ENCODE measurements at regions not wholly inside any gene's neighbourhood (a gene's known extent, or its start where the extent isn't known, plus 50 kb on each side); places are given as distances from the start of the nearest gene placed in this dataset.

DNA sequence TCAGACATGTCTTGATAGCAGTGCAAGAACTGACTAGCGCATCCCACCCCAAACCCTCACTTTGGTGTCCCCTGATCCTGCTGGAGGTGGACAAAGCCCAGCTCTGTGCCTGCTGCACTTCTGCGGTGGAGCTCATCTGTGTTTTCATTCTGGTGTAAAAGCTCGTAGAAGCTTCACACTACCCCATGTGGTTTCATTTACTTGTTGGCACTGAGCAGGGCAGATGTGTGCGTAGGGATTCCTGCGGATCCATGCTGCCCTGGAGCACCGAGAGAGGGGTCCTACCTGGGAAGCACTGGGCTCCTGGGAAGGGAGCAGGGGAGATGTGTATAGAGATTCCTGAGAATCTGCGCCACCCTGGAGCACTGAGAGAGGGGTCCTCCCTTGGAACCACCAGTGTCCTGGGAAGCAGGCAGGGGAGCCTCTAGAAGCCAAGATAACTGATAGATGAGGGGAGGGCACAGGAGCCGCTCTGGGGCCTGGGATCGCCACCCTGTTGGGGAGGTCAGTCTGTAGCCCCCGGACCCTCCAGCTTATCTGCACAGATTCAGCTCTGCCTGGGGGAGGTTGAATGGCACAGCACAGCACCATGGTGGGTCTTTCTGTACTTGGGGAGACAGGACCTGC lies 106.9 kb upstream of the OTOS start:
- Histone ChIP-seq H3K4me3 (no peak overlapping the region), H3K36me3 (no peaks in the 10 kb centered on the region), H3K27me3 (no peaks in the 10 kb centered on the region), H3K4me1 (peaks cover 12 to 21% of the 10 kb centered on the region in 2 donors), H3K9me3 (no peaks in the 10 kb centered on the region), H3K27ac (no peak overlapping the region)
- TF ChIP-seq, protein P1, sequence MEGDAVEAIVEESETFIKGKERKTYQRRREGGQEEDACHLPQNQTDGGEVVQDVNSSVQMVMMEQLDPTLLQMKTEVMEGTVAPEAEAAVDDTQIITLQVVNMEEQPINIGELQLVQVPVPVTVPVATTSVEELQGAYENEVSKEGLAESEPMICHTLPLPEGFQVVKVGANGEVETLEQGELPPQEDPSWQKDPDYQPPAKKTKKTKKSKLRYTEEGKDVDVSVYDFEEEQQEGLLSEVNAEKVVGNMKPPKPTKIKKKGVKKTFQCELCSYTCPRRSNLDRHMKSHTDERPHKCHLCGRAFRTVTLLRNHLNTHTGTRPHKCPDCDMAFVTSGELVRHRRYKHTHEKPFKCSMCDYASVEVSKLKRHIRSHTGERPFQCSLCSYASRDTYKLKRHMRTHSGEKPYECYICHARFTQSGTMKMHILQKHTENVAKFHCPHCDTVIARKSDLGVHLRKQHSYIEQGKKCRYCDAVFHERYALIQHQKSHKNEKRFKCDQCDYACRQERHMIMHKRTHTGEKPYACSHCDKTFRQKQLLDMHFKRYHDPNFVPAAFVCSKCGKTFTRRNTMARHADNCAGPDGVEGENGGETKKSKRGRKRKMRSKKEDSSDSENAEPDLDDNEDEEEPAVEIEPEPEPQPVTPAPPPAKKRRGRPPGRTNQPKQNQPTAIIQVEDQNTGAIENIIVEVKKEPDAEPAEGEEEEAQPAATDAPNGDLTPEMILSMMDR (IDR thresholded peaks at IDR 0.05), result no peak
- intact Hi-C loops (cut with DNase I), result no loop called here
- no peak for DNase-seq (ENCODE audit: low spot score in 2 of 2)

DNA sequence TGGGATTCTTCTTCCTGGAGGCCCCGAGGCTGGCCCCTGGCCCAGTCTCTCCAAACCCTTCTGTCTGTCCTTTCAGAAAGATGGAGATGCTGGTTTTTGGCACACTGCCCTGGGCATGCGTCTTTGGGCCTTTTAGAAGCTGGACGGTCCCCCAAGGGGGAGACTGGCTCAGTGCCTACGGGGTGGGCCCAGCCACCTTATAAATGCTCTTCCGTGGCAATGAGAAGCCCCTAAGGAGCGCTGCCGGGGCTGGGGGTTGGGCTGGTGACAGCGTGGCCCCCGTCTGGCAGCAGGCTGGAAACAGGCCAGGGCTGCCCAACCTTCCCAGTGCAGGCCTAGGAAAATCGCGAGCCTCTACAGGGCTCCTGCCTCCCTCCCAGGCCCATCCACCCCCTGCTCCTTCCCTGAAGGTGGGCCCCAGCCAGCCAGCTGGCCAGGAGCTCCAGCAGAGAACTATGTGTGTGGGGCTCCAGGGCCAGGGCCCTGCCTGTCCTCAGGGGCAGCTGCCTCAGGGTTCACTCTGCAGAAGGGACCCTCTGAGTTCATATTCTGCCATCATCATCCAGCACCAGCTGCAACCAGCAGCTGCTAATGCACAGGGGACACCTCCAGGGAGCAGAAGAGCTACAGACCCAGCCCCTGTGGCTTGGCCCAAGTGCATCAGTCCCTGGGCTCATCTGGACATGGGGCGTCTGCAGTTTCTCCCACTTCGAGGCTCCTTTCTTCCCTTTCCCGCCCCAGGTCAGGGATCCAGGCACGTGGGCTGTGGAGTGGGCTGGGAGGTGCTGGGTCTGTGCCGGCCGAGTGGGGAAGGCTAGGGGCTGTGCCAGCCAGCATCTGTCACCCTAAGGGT lies 107.6 kb upstream of the OTOS start:
- intact Hi-C loops (cut with DNase I), result no loop called here
- TF ChIP-seq, protein P1 (IDR thresholded peaks at IDR 0.05), result no peak
- DNase-seq (ENCODE audit: low spot score in 2 of 2), result no peak
- Histone ChIP-seq H3K27me3 (no peaks in the 10 kb centered on the region), H3K9me3 (no peaks in the 10 kb centered on the region), H3K27ac (no peak overlapping the region), H3K4me1 (peaks cover 14 to 22% of the 10 kb centered on the region in 2 donors), H3K36me3 (no peaks in the 10 kb centered on the region), H3K4me3 (no peak overlapping the region)

DNA sequence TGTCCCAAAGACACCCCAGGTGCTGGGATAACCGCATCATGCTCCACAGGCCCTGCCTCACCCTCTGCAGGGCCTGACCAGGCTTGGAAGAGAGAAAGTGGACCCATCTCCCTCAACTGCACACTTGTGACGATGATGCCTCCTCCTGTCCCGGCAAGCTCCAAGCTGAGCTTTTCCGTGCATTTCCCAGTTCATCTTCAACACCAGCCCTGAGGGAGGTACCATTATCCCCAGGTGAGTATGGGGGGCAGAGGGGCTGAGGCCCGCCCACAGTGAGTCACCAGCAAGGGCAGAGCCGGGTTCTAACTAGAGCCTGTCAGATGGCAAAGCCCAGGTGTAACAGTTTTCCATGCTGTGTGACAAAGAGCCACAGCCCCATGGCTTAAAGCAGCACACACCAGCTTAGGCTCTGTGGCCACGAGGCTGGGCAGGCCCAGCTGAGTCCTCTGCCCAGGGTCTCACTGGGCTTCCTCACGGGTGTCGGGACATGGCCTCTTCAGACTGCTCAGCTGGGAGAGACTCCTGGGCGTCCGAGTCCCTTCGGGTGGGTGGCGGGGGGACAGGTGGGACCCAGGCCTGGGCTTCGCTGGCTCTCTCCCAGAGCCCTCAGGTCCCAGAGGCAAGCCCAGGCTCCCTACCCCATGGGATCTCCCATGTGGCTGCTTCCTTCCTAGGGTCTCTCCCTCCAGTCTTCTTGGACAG lies 108.4 kb upstream of the OTOS start:
- no peaks in the 10 kb centered on the region for H3K36me3 ChIP-seq
- intact Hi-C loops (cut with DNase I), result no loop called here
- no peaks in the 10 kb centered on the region for H3K27me3 ChIP-seq
- TF ChIP-seq, protein P1 (IDR thresholded peaks at IDR 0.05), result no peak
- H3K9me3 ChIP-seq, result no peaks in the 10 kb centered on the region
- no peak for DNase-seq (ENCODE audit: low spot score in 2 of 2)
- H3K27ac ChIP-seq, result no peak overlapping the region
- H3K4me3 ChIP-seq, result no peak overlapping the region
- H3K4me1 ChIP-seq, result peaks cover 14 to 22% of the 10 kb centered on the region in 2 donors

DNA sequence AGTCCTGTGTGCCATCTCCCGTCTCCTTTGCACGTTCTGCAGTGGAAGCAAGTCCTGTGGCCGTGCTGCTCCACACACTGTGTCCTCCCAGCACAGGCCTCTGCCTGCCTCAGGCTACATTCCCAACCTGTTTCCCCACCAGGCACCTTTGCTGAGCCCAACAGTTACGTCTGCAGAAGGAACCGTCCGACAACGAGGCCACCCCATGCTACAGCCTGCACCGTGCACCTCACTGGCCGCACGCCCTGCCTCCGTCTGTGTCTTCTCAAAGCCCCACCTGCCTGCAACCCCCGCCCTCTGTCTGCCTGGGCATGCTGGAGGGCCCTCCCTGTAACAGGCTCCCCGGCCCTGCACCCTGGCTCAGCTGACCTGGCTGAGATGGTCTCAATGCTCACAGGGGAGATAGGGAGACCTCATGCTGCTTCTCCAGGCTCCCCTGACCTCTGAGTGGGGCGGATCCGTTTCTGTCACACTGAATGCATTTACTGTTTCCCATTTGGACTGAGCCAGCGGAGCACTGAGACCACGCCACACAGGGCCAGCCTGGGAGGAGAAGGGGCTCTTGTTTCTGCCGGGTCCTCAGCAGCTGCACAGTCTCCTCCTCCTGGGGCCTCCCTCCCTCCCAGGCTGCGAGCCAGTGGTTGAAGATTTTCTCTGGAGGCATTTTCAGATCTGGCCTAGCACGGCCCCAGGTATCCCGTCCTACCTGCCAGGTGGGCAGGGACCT lies 109.1 kb upstream of the OTOS start:
- intact Hi-C loops (cut with DNase I), result loop anchor here (2.0 to 10.0 kb wide), 5 partner anchors 125 to 1522 kb away; partner anchors contain the start of gene SNED1
- Histone ChIP-seq H3K27me3 (no peaks in the 10 kb centered on the region), H3K36me3 (no peaks in the 10 kb centered on the region), H3K27ac (peak overlapping the region; percentile 87 to 93), H3K9me3 (no peaks in the 10 kb centered on the region), H3K4me1 (peaks cover 14 to 22% of the 10 kb centered on the region in 2 donors), H3K4me3 (no peak overlapping the region)
- TF ChIP-seq, protein P1 (IDR thresholded peaks at IDR 0.05), result no peak
- peak in 1 of 2 donors; percentile 7 for DNase-seq (ENCODE audit: low spot score in 2 of 2)

Measured in ascending aorta (tissue), 2 donors.